Brain pericyte (primary cell): ENCODE measurements at regions not wholly inside any gene's neighbourhood (a gene's known extent, or its start where the extent isn't known, plus 50 kb on each side); places are given as distances from the start of the nearest gene placed in this dataset.
"Not testable (repeated sequence)": the region's sequence is repeated elsewhere in the genome, so short reads cannot be mapped to it uniquely, and the experiment has no call there.

ENCODE experiments used
- DNase-seq: peaks from one replicate; pipeline ENCODE4 v3.0.0-alpha.2; 2012; ENCODE audit warnings: low read depth, low spot score

DNA sequence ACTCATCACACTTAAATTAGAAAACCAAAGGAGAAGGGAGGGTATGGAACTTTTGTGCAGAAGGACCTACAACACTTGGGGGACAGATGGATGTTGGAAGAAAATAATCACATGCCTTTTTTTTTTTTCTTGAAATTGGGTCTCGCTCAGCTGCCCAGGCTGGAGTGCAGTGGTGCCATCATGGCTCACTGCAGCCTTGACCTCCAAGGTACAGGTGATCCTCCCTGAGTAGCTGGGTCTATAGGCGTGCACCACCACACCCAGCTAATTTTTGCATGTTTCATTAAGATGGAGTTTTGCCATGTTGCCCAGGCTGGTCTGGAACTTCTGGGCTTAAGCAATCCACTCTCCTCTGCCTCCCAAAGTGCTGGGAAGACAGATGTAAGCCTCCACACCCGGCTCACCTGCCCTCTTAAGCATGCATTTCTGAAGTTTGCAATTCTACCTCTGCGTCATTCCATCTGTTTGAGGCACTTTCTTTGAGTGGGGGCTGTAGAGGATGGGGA, 370.8 kb upstream of the JARID2 start:
- DNase-seq = no peak

DNA sequence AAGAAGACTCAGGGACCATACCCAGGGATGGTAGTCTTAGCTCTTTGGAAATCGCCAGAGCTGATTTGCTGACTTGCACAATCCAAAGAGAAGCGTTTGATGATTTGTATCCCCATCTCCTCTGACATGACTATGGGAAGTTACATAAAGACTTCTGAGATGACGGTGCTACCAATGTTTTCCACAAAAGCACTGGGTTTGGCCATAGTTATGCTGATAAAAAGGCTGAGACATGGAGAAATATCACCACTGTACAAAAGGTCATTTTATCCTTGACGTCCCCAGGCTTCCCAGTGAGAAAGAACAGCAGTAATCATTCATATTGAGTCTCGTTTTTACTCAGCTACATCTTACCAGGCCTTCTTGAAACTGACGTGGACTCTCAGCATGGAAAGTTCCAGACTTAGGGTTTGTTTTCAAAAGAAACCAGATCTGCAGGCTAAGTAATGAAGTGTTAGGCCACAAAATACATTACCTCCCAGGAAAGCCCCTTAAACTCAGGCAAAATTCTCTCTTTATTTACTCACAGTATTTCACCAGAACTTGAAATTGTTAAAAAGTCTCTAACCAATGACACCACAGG, 370.3 kb upstream of the JARID2 start:
- DNase-seq = no peak

DNA sequence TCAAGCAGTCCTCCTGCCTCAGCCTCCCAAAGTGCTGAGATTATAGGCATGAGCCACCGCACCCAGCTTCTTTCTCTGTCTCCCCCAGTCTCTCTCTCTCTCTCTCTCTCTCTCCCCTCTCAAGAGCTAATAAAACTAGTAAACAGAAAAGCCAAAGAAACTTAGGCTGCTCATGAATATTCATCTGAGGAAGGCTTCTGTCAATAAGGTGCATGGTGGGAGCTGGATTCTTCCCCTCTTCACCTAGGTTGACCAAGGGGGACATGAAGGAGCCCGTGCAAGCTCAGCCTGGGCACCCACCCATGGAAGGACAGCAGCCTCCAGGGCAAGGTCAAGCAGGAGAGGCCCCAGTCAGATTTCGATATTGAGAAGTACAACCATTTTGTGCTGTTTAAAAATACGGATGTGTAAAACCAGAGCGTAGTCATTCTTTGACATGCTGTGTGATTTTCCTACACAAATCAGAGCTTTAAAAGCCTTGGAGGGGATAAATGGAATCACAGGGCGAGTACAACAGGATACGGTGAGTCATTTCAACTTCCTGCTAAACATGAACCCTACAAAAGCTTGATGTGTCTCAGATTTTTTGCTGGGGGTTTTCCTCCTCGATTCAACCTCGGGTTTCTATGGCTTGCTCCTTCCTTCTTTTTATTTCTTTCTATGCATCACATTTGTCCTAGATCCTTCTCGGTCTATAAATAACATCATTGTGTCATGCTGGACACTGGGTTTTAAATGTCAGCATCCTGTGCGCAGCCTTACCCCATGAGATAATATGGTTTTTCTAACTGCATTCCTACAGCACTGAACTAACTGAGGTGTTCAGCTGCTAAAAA, 368.9 kb upstream of the JARID2 start:
- DNase-seq = peak; percentile 18

DNA sequence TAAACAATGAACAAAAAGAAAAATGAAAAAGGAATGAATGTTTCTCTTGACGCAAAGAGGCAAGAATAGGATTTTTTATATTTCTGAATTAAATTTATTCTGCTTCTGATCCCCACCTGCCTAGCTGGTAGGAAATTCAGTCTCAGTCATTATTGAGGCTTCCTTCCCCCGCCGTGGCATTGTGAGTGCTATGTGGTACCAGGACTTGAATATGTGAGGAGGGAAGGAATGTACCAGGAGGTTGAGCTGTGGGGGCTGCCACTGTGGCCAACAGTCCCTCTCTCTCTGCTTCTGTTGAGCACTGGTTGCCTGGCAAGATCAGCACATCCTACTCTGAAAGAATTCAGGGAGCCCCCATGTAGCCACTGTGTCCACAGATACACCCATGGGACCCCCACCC, 368.1 kb upstream of the JARID2 start:
- DNase-seq = no peak

DNA sequence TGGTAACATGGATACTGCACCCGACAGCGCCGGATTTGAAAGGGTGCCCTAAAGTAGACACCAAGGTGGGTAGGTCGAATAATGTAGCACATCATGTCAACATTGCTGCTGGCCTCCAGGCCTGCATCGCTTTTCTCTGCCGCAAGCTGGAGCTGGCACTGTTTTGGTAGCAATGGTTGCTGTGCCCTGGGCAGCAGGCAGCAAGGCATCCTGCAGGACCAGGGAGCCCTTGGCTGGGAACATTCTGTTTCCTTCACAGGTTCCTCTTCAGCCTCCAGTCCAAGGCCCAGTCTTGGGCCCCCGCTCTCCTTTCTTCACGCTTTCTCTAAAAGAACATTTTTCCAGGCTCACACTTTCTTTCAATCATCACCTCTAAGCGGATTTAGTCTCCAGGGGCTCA, 365.8 kb upstream of the JARID2 start:
- DNase-seq = no peak

DNA sequence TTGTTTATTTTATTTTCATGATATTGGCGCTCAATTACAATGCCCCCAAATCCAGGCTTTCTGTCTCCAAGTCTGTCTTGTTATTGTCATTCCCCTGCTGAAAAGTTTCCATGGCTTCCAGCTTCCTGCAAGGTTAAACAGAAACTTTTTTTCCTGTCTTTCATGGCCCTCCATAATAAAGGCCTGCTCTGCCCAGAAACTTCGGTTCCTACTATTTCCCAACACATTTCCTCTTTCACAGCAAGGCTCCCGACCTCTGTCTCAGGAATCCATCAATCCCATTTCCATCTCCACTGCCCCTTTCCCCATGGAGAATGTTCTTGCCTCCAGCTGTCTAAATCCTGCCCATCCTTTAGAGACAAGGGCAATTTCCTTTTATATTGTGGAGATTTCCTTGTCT, 365.2 kb upstream of the JARID2 start:
- DNase-seq = no peak

DNA sequence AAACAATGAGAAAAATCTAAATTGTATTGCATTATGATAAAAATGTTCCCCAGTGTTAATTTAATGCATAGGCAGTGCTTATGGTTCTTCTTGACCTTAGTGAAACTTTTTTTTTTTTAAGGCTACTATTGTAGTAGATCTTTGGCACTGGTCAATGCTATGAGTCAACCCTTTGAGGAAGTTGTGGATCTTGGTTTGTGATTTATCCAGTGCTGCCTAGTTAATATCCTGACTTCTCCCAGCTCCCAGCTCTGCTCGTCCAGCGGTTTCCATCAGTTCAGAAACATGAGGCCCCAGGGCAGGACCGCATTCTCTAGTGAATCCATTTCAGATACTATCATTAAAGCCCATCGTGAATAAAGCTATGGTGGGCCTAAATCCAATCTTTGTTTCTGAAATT, 364.5 kb upstream of the JARID2 start:
- DNase-seq = no peak

DNA sequence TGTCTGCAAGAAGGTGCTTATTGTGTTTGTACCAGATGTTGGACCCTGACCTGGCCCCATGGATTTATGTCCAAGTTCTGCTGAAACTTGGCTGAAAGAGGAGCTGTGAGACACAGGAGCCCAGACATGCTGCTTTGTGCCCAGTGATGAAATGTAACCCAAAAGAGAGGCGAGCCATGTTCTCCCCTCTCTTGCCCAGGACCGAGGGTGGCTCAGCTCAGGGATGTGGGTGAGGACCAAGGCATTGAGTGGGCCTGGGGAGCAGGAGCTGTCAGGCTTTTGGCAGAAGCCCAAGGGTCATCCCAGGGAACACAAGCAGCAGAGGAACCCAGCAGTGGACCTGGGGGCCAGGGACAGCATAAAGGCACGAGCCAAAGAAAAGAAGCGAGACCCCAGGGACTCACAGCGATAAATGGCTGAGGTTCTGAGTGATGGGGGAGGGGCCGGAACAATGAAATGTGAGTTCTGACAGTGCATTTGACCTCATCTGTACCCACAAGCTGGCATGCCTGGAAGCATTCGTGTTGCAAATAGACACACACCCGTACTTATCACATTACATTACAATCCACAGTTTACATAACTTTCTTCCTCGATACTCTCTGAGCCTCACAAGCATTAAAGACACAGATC, 363.4 kb upstream of the JARID2 start:
- peak; percentile 42 for DNase-seq

DNA sequence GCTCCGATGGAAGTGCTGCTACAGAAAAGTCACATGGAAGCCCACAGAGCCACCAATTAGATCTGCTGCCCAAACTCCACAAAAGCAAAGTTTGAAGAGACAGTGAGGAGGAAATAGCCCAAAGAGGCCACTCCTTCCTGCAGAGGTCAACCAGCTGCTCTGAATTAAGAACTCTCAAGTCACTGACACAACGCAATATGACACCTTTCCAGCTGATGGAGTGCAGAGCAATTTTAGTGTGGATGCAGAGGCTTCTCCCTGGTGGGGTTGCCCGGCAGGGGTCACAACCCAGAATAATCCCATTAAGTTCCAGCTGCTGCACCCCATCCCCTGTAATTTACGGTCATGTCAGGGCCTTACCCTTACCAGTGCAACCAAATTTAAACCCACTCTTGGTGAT, 361.9 kb upstream of the JARID2 start:
- no peak for DNase-seq

DNA sequence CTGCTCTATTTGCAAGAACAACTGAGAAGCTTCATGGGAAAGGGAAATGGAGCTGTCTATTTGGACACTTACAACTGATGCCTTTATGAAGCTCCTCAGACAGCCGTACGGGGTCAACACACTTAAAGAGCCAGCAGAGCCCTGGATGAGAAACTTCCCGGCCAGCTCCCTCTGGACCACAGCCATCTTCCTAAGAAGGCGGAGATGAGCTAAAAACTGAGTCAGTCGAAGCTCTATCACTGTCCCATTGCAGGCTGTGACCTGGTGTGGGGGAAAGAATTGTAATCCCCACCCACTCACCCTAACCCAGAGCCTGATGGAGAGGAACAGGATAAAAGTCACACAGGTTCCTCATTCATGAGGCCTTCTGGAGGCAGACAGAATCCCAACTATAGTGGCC, 360.4 kb upstream of the JARID2 start:
- no peak for DNase-seq

DNA sequence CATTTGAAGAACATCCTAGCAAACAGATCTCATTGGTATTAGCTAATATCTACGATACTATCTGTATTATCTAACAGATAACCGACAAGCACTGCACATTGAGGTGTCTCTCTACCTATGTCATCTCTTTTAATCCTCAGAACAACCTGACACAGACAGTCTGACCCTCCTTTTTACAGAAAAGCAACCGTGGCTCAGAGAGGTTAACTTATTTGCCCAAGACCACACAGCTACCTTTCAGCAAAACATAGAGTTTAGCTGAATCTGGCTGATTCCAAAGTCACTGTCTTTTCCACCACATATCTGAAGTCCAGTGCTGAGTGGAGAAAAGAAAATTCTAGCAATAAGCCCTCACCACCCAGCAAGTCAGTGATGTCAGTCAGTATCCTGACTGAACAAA, 358.7 kb upstream of the JARID2 start:
- no peak for DNase-seq

DNA sequence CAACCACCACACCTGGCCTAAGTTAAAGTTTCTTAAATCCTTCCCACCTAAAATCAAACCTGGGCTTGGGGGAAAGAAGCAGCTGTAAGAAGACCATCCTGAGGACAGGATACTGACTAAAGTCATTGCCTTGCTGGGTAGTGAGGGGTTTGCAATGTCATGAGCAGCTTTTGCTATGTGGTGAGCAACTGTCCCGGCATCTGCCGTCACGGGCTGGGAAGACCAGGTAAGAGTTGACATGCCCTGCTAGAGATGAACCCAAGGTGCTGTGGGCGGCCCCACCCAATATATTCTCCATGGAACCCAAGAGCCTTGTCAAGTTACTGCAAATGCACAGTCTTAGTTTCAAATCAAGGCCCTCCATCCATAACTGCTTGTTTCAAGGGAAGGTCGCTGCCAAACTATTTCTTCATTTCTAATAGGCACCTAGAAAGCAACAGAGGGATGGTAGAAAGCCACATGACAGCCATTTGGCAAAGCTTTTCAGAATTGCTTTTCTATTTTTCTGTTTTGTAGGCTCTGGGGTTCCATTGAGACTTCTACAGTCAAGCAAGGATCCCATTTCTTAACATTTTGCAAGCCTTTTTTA, 357.8 kb upstream of the JARID2 start:
- DNase-seq = no peak

DNA sequence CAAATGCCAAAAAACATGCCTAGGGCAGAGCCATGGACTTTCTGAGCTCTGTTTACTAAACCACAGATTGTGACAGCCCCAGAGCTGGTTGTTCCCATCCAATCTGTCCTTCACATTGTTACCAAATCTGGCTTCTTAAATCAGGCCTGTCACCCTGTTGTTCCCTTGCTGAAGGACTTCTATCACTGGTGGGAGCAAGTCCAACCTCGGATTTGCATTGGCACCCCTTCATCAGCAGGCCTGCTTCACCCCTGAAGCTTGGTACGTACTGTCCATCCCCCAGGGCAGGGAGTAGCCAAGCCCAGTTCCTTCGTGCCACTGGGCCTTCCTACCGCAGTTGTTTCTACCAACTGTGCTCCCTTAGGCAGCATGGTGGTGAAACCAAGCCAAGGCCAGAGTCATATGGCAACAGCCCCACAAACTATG, 357.3 kb upstream of the JARID2 start:
- DNase-seq = no peak

DNA sequence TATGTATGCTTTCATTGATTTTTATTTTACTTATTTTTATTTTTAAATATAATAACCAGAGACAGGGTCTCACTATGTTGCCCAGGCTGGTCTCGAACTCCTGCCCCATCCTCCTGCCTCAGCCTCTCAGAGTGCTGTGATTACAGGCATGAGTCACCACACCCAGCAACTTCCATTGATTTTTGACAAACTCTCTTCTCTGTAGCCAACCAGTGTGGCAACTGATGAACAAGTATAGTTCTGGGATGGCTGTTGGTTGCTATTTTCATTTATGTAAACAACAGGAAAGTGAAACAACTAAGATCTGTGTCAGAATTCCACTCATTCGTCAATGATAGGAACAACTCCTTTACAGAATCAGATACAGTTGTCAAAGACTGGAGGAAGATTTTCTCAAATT, 356.7 kb upstream of the JARID2 start:
- no peak for DNase-seq

DNA sequence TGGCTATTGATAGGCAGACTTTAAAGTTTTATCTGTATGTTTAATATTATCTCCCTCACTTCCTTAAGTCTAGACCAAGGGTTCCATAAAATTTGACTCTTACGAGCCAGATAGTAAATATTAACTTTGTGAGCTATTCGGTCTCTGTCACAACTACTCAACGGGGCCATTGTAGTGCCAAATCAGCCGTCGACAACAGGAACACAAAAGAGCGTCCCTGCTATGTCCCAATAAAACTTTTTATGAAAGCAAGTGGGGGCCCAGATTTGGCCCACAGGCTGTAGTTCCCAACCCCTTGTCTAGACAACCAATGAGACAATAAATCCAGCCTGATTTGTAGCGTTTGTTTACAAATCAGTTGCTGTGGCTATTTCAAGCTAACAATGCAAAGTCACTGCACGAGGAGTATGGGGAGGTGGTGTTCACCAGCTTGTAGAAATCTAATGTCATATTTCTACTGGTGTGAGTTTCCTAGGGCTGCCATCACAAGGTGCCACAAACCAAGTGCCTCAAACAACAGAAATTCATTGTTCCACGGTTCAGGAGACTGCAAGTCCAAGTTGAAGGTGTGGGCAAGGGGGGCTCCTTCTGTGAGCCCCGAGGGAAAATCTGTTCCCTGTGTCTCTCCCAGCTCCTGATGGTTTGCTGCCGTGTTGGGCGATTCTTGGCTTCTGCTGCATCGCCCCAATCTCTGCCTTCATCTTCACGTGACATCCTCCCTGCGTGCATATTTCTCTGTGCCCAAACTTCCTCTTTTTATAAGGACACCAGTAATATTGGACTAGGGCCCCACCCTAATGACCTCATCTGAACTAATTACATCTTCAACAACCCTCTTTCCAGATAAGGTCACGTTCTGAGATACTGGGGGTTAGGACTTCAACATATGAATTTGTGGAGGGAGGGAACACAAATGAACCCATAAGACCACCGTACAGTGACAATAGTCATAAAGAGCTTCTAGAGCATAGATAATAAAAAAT, 356.0 kb upstream of the JARID2 start:
- DNase-seq = no peak

DNA sequence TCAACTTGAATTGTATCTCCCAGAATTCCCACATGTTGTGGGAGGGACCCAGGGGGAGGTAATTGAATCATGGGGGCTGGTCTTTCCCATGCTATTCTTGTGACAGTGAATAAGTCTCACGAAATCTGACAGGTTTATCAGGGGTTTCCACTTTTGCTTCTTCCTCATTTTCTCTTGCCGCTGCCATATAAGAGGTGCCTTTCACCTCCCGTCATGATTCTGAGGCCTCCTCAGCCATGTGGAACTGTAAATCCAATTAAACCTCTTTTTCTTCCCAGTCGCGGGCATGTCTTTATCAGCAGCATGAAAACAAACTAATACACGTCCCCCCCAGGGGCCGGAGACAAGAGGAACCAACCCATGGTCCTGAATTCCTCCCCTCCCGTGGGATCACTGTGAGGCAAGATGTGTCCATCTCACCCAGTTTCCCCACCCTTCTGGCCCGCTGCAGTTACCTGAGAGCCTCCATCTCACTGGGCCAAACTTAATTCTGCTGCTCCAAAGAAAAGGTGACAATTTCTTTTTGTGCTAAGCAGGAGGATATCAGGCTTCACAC, 354.0 kb upstream of the JARID2 start:
- not testable (repeated sequence) for DNase-seq

DNA sequence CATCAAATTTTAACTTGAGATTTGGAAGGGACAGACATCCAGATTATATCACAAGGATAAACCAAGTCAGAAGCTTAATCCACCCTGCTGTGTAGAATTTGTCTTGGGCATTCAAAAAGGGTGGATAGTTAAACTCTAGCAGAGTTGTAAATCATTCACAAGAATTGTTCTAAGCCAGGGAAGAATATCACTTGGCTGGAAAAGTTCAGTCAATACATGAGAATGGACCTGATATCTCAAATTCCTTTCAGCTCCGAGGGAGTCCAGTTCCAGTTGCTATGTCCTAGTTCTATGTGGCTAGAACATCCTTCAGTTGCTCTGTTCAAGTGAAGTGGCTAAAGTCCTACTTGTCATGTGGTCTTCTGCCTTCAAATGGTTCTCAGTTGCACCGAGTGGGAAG, 351.8 kb upstream of the JARID2 start:
- no peak for DNase-seq

DNA sequence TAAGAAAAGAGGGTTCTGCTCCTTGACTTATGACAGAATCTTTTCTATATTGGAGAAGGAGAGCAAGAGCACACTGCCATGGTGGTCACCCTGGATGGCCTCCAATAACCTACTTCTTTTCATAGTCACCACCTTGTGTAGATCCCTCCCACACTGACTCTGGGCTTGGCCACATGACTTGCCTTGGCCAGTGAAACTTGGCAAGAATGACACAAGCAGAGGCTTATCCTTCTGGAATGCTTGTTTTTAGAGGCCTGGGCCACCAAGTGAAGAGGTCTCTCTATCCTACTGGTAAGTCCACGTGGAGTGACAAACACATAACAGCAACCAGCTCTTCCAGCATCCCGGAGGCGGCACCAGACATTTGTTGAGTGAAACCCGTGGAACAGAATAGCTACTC, 349.4 kb upstream of the JARID2 start:
- DNase-seq = no peak

DNA sequence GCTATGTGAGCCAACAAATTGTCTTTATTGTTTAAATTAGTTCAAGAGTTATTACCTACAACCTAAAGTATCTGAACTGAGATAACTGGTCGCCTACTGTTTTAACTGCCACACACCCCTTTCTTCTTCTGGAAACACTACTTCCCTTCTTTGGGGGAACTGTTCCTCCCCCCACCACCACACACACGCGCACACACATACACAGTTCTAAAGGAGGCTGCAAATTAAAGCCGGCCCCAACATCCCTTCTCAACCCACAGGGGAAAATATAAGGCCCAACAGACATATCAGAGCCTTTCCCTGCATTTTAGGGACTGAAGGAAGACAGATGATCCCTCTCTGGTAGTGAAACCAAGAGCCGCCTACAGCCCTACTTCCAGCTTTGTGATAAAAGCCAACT, 348.0 kb upstream of the JARID2 start:
- no peak for DNase-seq

DNA sequence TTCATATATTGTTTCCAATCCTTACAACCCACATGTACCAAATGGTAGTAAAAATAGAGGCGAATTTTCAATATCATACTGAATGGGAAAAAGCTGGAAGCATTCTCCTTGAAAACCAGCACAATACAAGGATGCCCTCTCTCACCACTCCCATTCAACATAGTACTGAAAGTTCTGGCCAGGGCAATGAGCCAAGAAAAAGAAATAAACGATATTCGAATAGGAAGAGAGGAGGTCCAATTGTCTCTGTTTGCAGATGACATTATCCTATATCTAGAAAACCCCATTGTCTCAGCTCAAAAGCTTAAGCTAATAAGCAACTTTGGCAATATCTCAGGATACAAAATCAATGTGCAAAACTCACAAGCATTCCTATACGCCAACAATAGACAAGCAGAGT, 346.4 kb upstream of the JARID2 start:
- not testable (repeated sequence) for DNase-seq

DNA sequence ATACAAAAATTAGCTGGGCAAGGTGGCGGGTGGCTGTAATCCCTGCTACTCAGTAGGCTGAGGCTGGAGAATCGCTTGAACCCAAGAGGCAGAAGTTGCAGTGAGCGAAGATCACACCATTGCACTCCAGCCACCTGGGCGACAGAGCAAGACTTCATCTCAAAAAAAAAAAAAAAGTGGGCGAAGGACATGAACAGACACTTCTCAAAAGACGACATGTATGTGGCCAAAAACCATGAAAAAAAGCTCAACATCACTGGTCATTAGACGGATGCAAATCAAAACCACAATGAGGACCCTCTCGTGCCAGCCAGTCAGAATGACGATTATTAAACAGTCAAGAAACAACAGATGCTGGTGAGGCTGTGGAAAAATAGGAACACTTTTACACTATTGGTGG, 344.9 kb upstream of the JARID2 start:
- DNase-seq = no peak
